PFSK-1 (cell line): ENCODE measurements at regions not wholly inside any gene's neighbourhood (a gene's known extent, or its start where the extent isn't known, plus 50 kb on each side); places are given as distances from the start of the nearest gene placed in this dataset.

Experiments used
- POLR2AphosphoS5 ChIP-seq: IDR thresholded peaks from 2 replicates; pipeline ENCODE4 v1.6.1; 2012; ENCODE audit warnings: low read depth, mild to moderate bottlenecking, control low read depth, low read length, moderate library complexity
- REST ChIP-seq, 2 experiments: IDR thresholded peaks; 2 replicates each; pipeline versions ENCODE4 v1.6.1 to v1.8.0; 2011 to 2012; ENCODE audit warnings: low read depth in 2 of 2, low read length in 2 of 2, control low read depth in 1 of 2, inconsistent platforms in 1 of 2, mild to moderate bottlenecking in 1 of 2, moderate library complexity in 1 of 2; ENCODE audit not compliant: insufficient read depth in 1 of 2

- TF ChIP-seq POLR2AphosphoS5: no peak
- TF ChIP-seq REST (IDR thresholded peaks at IDR 0.05; ENCODE audit: insufficient read depth in 1 of 2, low read depth in 2 of 2, low read length in 2 of 2): no peak
These were observed 210.5 kb downstream of the MOXD1 start for GRCh38 chr6:132190815-132191175.
